ENCODE measurements at regions not wholly inside any gene's neighbourhood (a gene's known extent, or its start where the extent isn't known, plus 50 kb on each side); places are given as distances from the start of the nearest gene placed in this dataset.
"Not testable (repeated sequence)": the region's sequence is repeated elsewhere in the genome, so short reads cannot be mapped to it uniquely, and the experiment has no call there.

GRCh38 chr15:62218841-62219240 lies 53.8 kb upstream of the C2CD4B start:
- no peak for DNase-seq (ENCODE audit: low spot score)

GRCh38 chr15:62219799-62220198 lies 54.7 kb upstream of the C2CD4B start:
- no peak for DNase-seq (ENCODE audit: low spot score)

- DNase-seq (ENCODE audit: low spot score), result no peak
Measured at GRCh38 chr15:62223020-62223419, 57.9 kb upstream of the C2CD4B start.

- DNase-seq (ENCODE audit: low spot score), result no peak
Measured at GRCh38 chr15:62228604-62229003, 63.5 kb upstream of the C2CD4B start.

GRCh38 chr15:62231856-62232255 lies 66.8 kb upstream of the C2CD4B start:
- DNase-seq (ENCODE audit: low spot score), result no peak

GRCh38 chr15:62240121-62241096 lies 75.3 kb upstream of the C2CD4B start:
- DNase-seq (ENCODE audit: low spot score), result no peak

GRCh38 chr15:62241135-62241770 lies 76.2 kb upstream of the C2CD4B start:
- DNase-seq (ENCODE audit: low spot score), result no peak

GRCh38 chr15:62242999-62243398 lies 77.9 kb upstream of the C2CD4B start:
- DNase-seq (ENCODE audit: low spot score), result no peak

GRCh38 chr15:62244762-62245161 lies 79.7 kb upstream of the C2CD4B start:
- no peak for DNase-seq (ENCODE audit: low spot score)

GRCh38 chr15:62248277-62248984 lies 83.3 kb upstream of the C2CD4B start:
- no peak for DNase-seq (ENCODE audit: low spot score)

GRCh38 chr15:62249501-62249900 lies 84.4 kb upstream of the C2CD4B start:
- DNase-seq (ENCODE audit: low spot score), result no peak

GRCh38 chr15:62250186-62250585 lies 85.1 kb upstream of the C2CD4B start:
- no peak for DNase-seq (ENCODE audit: low spot score)

- no peak for DNase-seq (ENCODE audit: low spot score)
Measured at GRCh38 chr15:62250978-62251377, 85.9 kb upstream of the C2CD4B start.

GRCh38 chr15:62253294-62253693 lies 88.2 kb upstream of the C2CD4B start:
- DNase-seq (ENCODE audit: low spot score), result no peak

GRCh38 chr15:62254137-62254934 lies 89.3 kb upstream of the C2CD4B start:
- peak; percentile 51 for DNase-seq (ENCODE audit: low spot score)

GRCh38 chr15:62256430-62256829 lies 91.3 kb upstream of the C2CD4B start:
- DNase-seq (ENCODE audit: low spot score), result not testable (repeated sequence)

- no peak for DNase-seq (ENCODE audit: low spot score)
Measured at GRCh38 chr15:62257996-62258521, 93.0 kb upstream of the C2CD4B start.

- DNase-seq (ENCODE audit: low spot score), result peak; percentile 27
Measured at GRCh38 chr15:62262305-62262941, 97.3 kb upstream of the C2CD4B start.

GRCh38 chr15:62264196-62264595 lies 99.1 kb upstream of the C2CD4B start:
- no peak for DNase-seq (ENCODE audit: low spot score)

GRCh38 chr15:62269504-62269903 lies 104.4 kb upstream of the C2CD4B start:
- no peak for DNase-seq (ENCODE audit: low spot score)
